Heart left ventricle (tissue), 13 donors: ENCODE measurements at regions not wholly inside any gene's neighbourhood (a gene's known extent, or its start where the extent isn't known, plus 50 kb on each side); places are given as distances from the start of the nearest gene placed in this dataset.

ENCODE experiments used
- CTCF ChIP-seq, 12 donors: fragments of 200-600 bp; sonication (generic) in 4 of 12; IDR thresholded peaks; one replicate each; pipeline versions ENCODE4 v1.5.0 to v1.8.0; 2018 to 2022; ENCODE audit warnings: antibody characterized with exemption in 12 of 12, mild to moderate bottlenecking in 5 of 12
- POLR2A ChIP-seq, 2 donors: fragments of 450-650 bp; IDR thresholded peaks; one replicate each; pipeline ENCODE4 v1.6.1; 2017; ENCODE audit warnings: antibody characterized with exemption in 2 of 2, mild to moderate bottlenecking in 2 of 2, moderate library complexity in 2 of 2
- donor health status: ischemic (EF 13 %, LVEDD 7.1; RV severe dilation, severe dysfunction).
- donor health status: DM: no; HTN: yes; CAD: no.
- donor health status: DM: no; HTN: no; CAD: no.
- donor health status: ischemic (EF 25% LVEDD 6.9; RV normal size, moderate dysfunction).
- donor health status: ischemic (EF 25% LVEDD 5.7; RV mildly dilated, moderate dysfunction).
- donor health status: ischemic (EF 35%, LVEDD 5.7; RV mildly dilated, moderate dysfunction).
- donor health status: nonischemic (EF 11% LVEDD 7.7; RV severe dilation, severe dysfunction).
- donor health status: DM: yes; HTN: yes; CAD: no.
- donor health status: PGD.
- donor health status: ischemic (EF 29% LVEDD 5.4; RV normal size, mild dysfunction).
- donor health status: nonischemic (EF 23%, LVEDD 6.1; RV moderate dilation, normal function).

DNA sequence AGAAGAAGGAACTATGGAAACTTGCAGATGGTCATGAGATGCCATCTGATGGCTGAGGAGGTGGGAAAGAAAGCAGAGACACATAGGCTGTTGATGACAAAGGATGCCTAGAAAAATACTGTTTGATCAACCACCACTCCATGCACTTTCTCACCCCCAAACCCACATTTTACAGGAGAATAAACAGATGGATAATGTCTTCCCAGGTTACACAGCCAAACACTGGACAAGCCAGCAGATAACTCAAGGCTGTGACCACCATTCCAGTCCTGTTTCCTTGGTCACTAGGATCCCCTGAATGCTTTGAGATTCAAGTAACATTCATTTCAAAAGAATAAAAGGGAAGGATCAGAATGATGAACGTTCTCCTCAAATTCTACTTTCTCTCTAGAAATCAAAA lies 733.0 kb upstream of the SOX11 start:
- TF ChIP-seq CTCF (IDR thresholded peaks at IDR 0.05) (no peak), POLR2A (IDR thresholded peaks at IDR 0.05) (no peak)
